ENCODE measurements at regions not wholly inside any gene's neighbourhood (a gene's known extent, or its start where the extent isn't known, plus 50 kb on each side); places are given as distances from the start of the nearest gene placed in this dataset.

DNA sequence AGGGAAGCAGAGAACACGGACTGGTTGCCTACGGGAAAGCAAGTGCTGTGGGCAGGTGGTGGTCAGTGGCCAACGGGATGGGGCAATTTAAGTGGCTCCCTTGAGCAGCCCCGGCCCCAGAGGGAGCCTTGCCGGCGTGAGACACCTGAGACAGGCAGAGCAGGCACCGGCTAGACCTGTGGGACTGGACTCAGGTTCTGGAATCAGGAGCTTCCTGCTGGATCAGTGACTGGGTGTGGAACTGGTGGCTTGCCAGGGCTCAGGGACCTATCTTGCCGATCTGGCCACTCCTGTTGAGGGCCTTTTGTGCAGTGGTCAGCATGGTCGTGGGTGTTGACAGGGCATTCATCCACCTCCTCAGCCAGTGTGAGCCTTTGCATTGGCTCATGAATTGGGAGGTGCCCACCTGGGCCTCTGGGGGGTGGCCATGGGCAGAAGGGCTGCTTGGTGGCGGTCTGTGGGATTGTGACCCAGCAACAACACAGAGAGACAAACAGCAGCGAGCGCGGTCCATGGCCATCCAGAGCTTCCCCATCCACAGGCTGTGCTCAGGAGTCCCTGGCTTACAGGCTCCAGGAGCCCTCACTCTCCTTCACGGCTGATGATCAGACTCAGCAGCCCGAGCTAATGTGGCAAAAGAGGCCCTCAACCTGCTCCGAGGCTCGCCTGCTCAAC, 85.4 kb upstream of the ZNF516 start:
- Histone ChIP-seq H2AK5ac (ENCODE audit: insufficient read length, low read length) (no peak overlapping the region), H3K14ac (ENCODE audit: insufficient read depth, low read length) (no peak overlapping the region), H4K8ac (replicated peaks; ENCODE audit: insufficient read length, low read depth, low read length) (no peak overlapping the region), H3T11ph (ENCODE audit: low read length) (no peak overlapping the region), H2BK5ac (ENCODE audit: insufficient read length, low read length) (no peak overlapping the region), H3K56ac (ENCODE audit: insufficient read length, low read depth, low read length) (no peak overlapping the region), H3K27ac (ENCODE audit: insufficient read length, low read depth, low read length) (no peak overlapping the region), H2BK120ac (ENCODE audit: low read depth, low read length, poor library complexity, severe bottlenecking) (no peak overlapping the region), H3K4ac (ENCODE audit: low read depth, low read length) (no peak overlapping the region), H4K91ac (ENCODE audit: insufficient read length, low read depth, low read length) (no peak overlapping the region), H3K23ac (ENCODE audit: insufficient read length, low read depth, low read length) (no peak overlapping the region), H3K9ac (ENCODE audit: extremely low read depth, insufficient read length, low read length) (no peak overlapping the region), H3K18ac (ENCODE audit: insufficient read length, low read depth, low read length) (no peak overlapping the region), H3K27me3 (ENCODE audit: insufficient read depth, low read length) (no peaks in the 10 kb centered on the region; the same call in 1 of the 2 replicates), H3K4me1 (ENCODE audit: insufficient read depth, low read length) (no peaks in the 10 kb centered on the region; the same call in 1 of the 2 replicates), H4K20me1 (ENCODE audit: control insufficient read depth, insufficient read depth, insufficient read length) (no peaks in the 10 kb centered on the region), H3K9me3 (ENCODE audit: control insufficient read depth, low read depth, low read length) (no peaks in the 10 kb centered on the region), H3K79me2 (ENCODE audit: insufficient read depth, low read length) (no peaks in the 10 kb centered on the region), H4K5ac (ENCODE audit: insufficient read length, low read depth, low read length) (no peak overlapping the region), H2BK20ac (ENCODE audit: low read depth, low read length, poor library complexity, severe bottlenecking) (no peak overlapping the region), H3K79me1 (ENCODE audit: insufficient read depth, low read depth, low read length, poor library complexity, severe bottlenecking) (no peaks in the 10 kb centered on the region), H3K4me2 (ENCODE audit: insufficient read depth, insufficient read length, low read length) (no peak overlapping the region), H3K23me2 (ENCODE audit: insufficient read length, low read depth, low read length, poor library complexity, severe bottlenecking) (no peaks in the 10 kb centered on the region), H2BK15ac (ENCODE audit: low read depth, low read length) (no peak overlapping the region), H2AFZ (ENCODE audit: low read length) (no peak overlapping the region), H2BK12ac (ENCODE audit: insufficient read length, low read depth, low read length) (no peak overlapping the region)
- Mint-ChIP-seq H3K27ac (no peak overlapping the region), H3K4me1 (peaks cover 0 to 4% of the 10 kb centered on the region in 2 experiments; a peak in 2 of 4 replicates), H3K36me3 (ENCODE audit: insufficient read depth in 1 of 3, low read depth in 3 of 3) (no peaks in the 10 kb centered on the region; a peak in 1 of 7 replicates), H3K27me3 (ENCODE audit: low read depth) (peaks cover 14% of the 10 kb centered on the region), H3K4me3 (no peak overlapping the region), H3K9me3 (peaks cover 0 to 4% of the 10 kb centered on the region in 2 experiments; a peak in 1 of 5 replicates)
- TF ChIP-seq, protein P1, sequence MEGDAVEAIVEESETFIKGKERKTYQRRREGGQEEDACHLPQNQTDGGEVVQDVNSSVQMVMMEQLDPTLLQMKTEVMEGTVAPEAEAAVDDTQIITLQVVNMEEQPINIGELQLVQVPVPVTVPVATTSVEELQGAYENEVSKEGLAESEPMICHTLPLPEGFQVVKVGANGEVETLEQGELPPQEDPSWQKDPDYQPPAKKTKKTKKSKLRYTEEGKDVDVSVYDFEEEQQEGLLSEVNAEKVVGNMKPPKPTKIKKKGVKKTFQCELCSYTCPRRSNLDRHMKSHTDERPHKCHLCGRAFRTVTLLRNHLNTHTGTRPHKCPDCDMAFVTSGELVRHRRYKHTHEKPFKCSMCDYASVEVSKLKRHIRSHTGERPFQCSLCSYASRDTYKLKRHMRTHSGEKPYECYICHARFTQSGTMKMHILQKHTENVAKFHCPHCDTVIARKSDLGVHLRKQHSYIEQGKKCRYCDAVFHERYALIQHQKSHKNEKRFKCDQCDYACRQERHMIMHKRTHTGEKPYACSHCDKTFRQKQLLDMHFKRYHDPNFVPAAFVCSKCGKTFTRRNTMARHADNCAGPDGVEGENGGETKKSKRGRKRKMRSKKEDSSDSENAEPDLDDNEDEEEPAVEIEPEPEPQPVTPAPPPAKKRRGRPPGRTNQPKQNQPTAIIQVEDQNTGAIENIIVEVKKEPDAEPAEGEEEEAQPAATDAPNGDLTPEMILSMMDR (conservative IDR thresholded peaks at IDR 0.05) = no peak
- no peak for DNase-seq
- no CpG with 5 or more reads among the region's 17 CpGs for WGBS (ENCODE audit: extremely low coverage, insufficient read length, low lambda C conversion rate)
